Mammary epithelial cell (primary cell): ENCODE measurements at regions not wholly inside any gene's neighbourhood (a gene's known extent, or its start where the extent isn't known, plus 50 kb on each side); places are given as distances from the start of the nearest gene placed in this dataset.

Source experiments
- CTCF ChIP-seq, 2 donors: IDR thresholded peaks in 1 of 2; conservative IDR thresholded peaks in 1 of 2; 2 replicates each; pipeline ENCODE4 v1.5.1; 2011 to 2012; ENCODE audit warnings: inconsistent platforms in 2 of 2, low read length in 2 of 2, mild to moderate bottlenecking in 2 of 2, control low read depth in 1 of 2, low read depth in 1 of 2; ENCODE audit not compliant: insufficient read depth in 1 of 2; ENCODE audit errors: extremely low read depth in 1 of 2
- EZH2 ChIP-seq: IDR thresholded peaks from 2 replicates; pipeline ENCODE4 v1.6.1; 2012; ENCODE audit warnings: low read length, inconsistent platforms, borderline replicate concordance

GRCh38 chr7:116120839-116121238 is 89.5 kb upstream of the TES start:
- no peak for TF ChIP-seq CTCF (conservative IDR thresholded peaks at IDR 0.05 in 1 of 2, IDR thresholded peaks at IDR 0.05 in 1 of 2; ENCODE audit: extremely low read depth in 1 of 2, insufficient read depth in 1 of 2, low read depth in 1 of 2, low read length in 2 of 2)
- no peak for TF ChIP-seq EZH2
